ENCODE measurements at regions not wholly inside any gene's neighbourhood (a gene's known extent, or its start where the extent isn't known, plus 50 kb on each side); places are given as distances from the start of the nearest gene placed in this dataset.

DNA sequence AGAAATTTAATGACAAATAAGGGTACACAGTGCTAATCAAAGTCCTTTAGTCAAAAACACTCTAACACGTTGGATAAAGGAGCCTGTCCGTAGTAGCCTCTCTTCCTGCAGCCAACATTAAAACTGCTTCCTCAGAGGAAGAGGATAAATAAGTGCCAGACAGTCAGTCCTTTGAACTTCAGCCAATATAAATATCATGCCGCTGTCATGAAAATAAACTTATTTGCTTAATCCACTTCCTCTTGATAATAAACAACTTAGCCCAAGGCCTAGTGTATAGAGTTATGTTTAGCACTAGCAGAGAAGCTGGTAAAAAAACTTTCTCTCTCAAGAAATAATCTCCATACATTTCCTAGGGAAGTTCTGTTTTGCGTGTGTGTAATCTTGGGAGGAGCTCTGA, 196.7 kb downstream of the HS3ST1 start:
- Histone ChIP-seq H3K9me3 (ENCODE audit: severe bottlenecking) (no peaks in the 10 kb centered on the region), H3K27ac (ENCODE audit: poor library complexity, severe bottlenecking) (no peak overlapping the region), H3K36me3 (ENCODE audit: low read depth) (no peaks in the 10 kb centered on the region), H3K4me1 (ENCODE audit: insufficient read depth, poor library complexity, severe bottlenecking) (no peaks in the 10 kb centered on the region), H3K27me3 (ENCODE audit: insufficient read depth, poor library complexity, severe bottlenecking) (peaks cover 4% of the 10 kb centered on the region), H3K4me3 (ENCODE audit: severe bottlenecking) (no peak overlapping the region)
- DNase-seq (ENCODE audit: low spot score) (no peak), ATAC-seq (ENCODE audit: low read depth) (no peak)
- TF ChIP-seq, protein P1, sequence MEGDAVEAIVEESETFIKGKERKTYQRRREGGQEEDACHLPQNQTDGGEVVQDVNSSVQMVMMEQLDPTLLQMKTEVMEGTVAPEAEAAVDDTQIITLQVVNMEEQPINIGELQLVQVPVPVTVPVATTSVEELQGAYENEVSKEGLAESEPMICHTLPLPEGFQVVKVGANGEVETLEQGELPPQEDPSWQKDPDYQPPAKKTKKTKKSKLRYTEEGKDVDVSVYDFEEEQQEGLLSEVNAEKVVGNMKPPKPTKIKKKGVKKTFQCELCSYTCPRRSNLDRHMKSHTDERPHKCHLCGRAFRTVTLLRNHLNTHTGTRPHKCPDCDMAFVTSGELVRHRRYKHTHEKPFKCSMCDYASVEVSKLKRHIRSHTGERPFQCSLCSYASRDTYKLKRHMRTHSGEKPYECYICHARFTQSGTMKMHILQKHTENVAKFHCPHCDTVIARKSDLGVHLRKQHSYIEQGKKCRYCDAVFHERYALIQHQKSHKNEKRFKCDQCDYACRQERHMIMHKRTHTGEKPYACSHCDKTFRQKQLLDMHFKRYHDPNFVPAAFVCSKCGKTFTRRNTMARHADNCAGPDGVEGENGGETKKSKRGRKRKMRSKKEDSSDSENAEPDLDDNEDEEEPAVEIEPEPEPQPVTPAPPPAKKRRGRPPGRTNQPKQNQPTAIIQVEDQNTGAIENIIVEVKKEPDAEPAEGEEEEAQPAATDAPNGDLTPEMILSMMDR (IDR thresholded peaks at IDR 0.05; ENCODE audit: poor library complexity, severe bottlenecking) = no peak

DNA sequence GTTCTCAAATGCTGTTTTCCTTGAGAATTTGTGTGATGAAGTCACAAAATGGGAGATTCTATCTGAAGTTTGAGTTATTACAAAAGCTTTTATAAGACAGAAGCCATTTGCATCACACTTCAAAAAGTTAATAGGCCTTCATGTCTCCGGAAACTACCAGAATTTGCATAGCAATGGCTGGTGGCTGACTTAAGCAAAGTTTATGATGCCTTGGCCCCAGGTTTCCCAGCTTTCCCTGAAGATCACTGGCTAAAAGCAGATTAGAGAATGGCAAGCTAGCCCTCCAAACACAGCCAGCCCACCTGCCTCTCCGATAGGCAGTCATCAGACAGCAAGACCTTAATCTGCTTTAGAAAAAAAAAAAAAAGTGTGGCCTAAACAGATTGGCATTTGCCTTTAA, 197.8 kb downstream of the HS3ST1 start:
- H3K27ac ChIP-seq (ENCODE audit: poor library complexity, severe bottlenecking) = no peak overlapping the region
- peaks cover 4% of the 10 kb centered on the region for H3K27me3 ChIP-seq (ENCODE audit: insufficient read depth, poor library complexity, severe bottlenecking)
- DNase-seq (ENCODE audit: low spot score) (no peak), ATAC-seq (ENCODE audit: low read depth) (no peak)
- H3K9me3 ChIP-seq (ENCODE audit: severe bottlenecking) = no peaks in the 10 kb centered on the region
- TF ChIP-seq, protein P1 (IDR thresholded peaks at IDR 0.05; ENCODE audit: poor library complexity, severe bottlenecking) = no peak
- no peak overlapping the region for H3K4me3 ChIP-seq (ENCODE audit: severe bottlenecking)
- H3K4me1 ChIP-seq (ENCODE audit: insufficient read depth, poor library complexity, severe bottlenecking) = no peaks in the 10 kb centered on the region
- no peaks in the 10 kb centered on the region for H3K36me3 ChIP-seq (ENCODE audit: low read depth)

DNA sequence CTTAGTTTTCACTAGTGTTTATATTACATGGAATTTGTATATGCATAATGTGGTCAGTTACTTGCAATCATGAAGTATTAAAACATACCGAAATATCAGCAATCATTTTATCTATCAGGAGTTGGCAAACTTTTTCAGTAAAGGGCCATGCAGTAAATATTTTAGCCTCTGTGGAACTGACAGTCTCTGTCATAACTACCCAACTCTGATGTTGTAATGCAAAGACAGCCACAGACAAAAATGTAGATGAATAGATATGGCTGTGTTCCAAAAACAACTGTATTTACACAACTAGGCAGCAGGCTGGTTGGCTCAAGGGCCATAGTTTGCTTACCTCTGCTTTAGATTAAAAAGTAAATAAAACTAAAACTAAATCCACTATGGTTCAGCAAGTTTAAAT, 200.2 kb downstream of the HS3ST1 start:
- TF ChIP-seq, protein P1 (IDR thresholded peaks at IDR 0.05; ENCODE audit: poor library complexity, severe bottlenecking) = no peak
- H3K36me3 ChIP-seq (ENCODE audit: low read depth) = no peaks in the 10 kb centered on the region
- ATAC-seq (ENCODE audit: low read depth) = peak; percentile 74
- H3K4me3 ChIP-seq (ENCODE audit: severe bottlenecking) = no peak overlapping the region
- no peak overlapping the region for H3K27ac ChIP-seq (ENCODE audit: poor library complexity, severe bottlenecking)
- no peaks in the 10 kb centered on the region for H3K4me1 ChIP-seq (ENCODE audit: insufficient read depth, poor library complexity, severe bottlenecking)
- DNase-seq (ENCODE audit: low spot score) = no peak
- H3K9me3 ChIP-seq (ENCODE audit: severe bottlenecking) = no peaks in the 10 kb centered on the region
- H3K27me3 ChIP-seq (ENCODE audit: insufficient read depth, poor library complexity, severe bottlenecking) = peaks cover 15% of the 10 kb centered on the region

GRCh38 chr4:11223311-11223710, 205.4 kb downstream of the HS3ST1 start:
- Histone ChIP-seq H3K27me3 (ENCODE audit: insufficient read depth, poor library complexity, severe bottlenecking) (peaks cover 23% of the 10 kb centered on the region), H3K9me3 (ENCODE audit: severe bottlenecking) (no peaks in the 10 kb centered on the region), H3K27ac (ENCODE audit: poor library complexity, severe bottlenecking) (no peak overlapping the region), H3K36me3 (ENCODE audit: low read depth) (no peaks in the 10 kb centered on the region), H3K4me1 (ENCODE audit: insufficient read depth, poor library complexity, severe bottlenecking) (no peaks in the 10 kb centered on the region), H3K4me3 (ENCODE audit: severe bottlenecking) (no peak overlapping the region)
- ATAC-seq (ENCODE audit: low read depth) (no peak), DNase-seq (ENCODE audit: low spot score) (no peak)
- TF ChIP-seq, protein P1 (IDR thresholded peaks at IDR 0.05; ENCODE audit: poor library complexity, severe bottlenecking) = no peak

- TF ChIP-seq, protein P1 (IDR thresholded peaks at IDR 0.05; ENCODE audit: poor library complexity, severe bottlenecking) = no peak
- ATAC-seq (ENCODE audit: low read depth) (no peak), DNase-seq (ENCODE audit: low spot score) (no peak)
- Histone ChIP-seq H3K36me3 (ENCODE audit: low read depth) (no peaks in the 10 kb centered on the region), H3K27me3 (ENCODE audit: insufficient read depth, poor library complexity, severe bottlenecking) (peaks cover 10% of the 10 kb centered on the region), H3K9me3 (ENCODE audit: severe bottlenecking) (no peaks in the 10 kb centered on the region), H3K27ac (ENCODE audit: poor library complexity, severe bottlenecking) (no peak overlapping the region), H3K4me3 (ENCODE audit: severe bottlenecking) (no peak overlapping the region), H3K4me1 (ENCODE audit: insufficient read depth, poor library complexity, severe bottlenecking) (no peaks in the 10 kb centered on the region)
These were observed 210.0 kb downstream of the HS3ST1 start for GRCh38 chr4:11218692-11219091.

Data from RWPE2 (cell line).